Inflammatory macrophage treated with lipopolysaccharide for 4 hours (primary cell): ENCODE measurements at regions not wholly inside any gene's neighbourhood (a gene's known extent, or its start where the extent isn't known, plus 50 kb on each side); places are given as distances from the start of the nearest gene placed in this dataset.

Source experiments
- DNase-seq: peaks from one replicate; pipeline ENCODE4 v3.0.0-alpha.2; 2020

GRCh38 chr4:24666816-24667477 is 82.6 kb upstream of the DHX15 start:
- no peak for DNase-seq

GRCh38 chr4:24668956-24669355 is 84.6 kb upstream of the DHX15 start:
- no peak for DNase-seq

- no peak for DNase-seq
Observed at GRCh38 chr4:24669751-24670150, 85.4 kb upstream of the DHX15 start.

- DNase-seq = peak; percentile 65
Observed at GRCh38 chr4:24671849-24672248, 87.5 kb upstream of the DHX15 start.

- no peak for DNase-seq
Observed at GRCh38 chr4:24672880-24673279, 88.5 kb upstream of the DHX15 start.

GRCh38 chr4:24674279-24674678 is 89.9 kb upstream of the DHX15 start:
- peak; percentile 19 for DNase-seq

- DNase-seq = peak; percentile 70
Observed at GRCh38 chr4:24675721-24676389, 91.5 kb upstream of the DHX15 start.

GRCh38 chr4:24677909-24678308 is 93.6 kb upstream of the DHX15 start:
- no peak for DNase-seq

- DNase-seq = no peak
Observed at GRCh38 chr4:24680746-24681448, 96.5 kb upstream of the DHX15 start.

GRCh38 chr4:24683116-24683515 is 98.8 kb upstream of the DHX15 start:
- peak; percentile 34 for DNase-seq

- peak; percentile 14 for DNase-seq
Observed at GRCh38 chr4:24686866-24687692, 102.7 kb upstream of the DHX15 start.

GRCh38 chr4:24688453-24688852 is 104.1 kb upstream of the DHX15 start:
- no peak for DNase-seq

GRCh38 chr4:24689212-24689611 is 104.9 kb upstream of the DHX15 start:
- no peak for DNase-seq

GRCh38 chr4:24690436-24690835 is 104.9 kb upstream of the SOD3 start:
- DNase-seq = no peak

GRCh38 chr4:24693636-24694035 is 101.7 kb upstream of the SOD3 start:
- DNase-seq = no peak

- DNase-seq = no peak
Observed at GRCh38 chr4:24700118-24700517, 95.3 kb upstream of the SOD3 start.

- no peak for DNase-seq
Observed at GRCh38 chr4:24701683-24702082, 93.7 kb upstream of the SOD3 start.

GRCh38 chr4:24702281-24702680 is 93.1 kb upstream of the SOD3 start:
- no peak for DNase-seq

GRCh38 chr4:24703298-24703697 is 92.1 kb upstream of the SOD3 start:
- no peak for DNase-seq

GRCh38 chr4:24704149-24704548 is 91.2 kb upstream of the SOD3 start:
- DNase-seq = no peak

- DNase-seq = no peak
Observed at GRCh38 chr4:24705016-24705753, 90.2 kb upstream of the SOD3 start.

- no peak for DNase-seq
Observed at GRCh38 chr4:24713604-24714003, 81.8 kb upstream of the SOD3 start.

- DNase-seq = no peak
Observed at GRCh38 chr4:24719615-24720014, 75.8 kb upstream of the SOD3 start.
